ENCODE measurements at regions not wholly inside any gene's neighbourhood (a gene's known extent, or its start where the extent isn't known, plus 50 kb on each side); places are given as distances from the start of the nearest gene placed in this dataset.

DNA sequence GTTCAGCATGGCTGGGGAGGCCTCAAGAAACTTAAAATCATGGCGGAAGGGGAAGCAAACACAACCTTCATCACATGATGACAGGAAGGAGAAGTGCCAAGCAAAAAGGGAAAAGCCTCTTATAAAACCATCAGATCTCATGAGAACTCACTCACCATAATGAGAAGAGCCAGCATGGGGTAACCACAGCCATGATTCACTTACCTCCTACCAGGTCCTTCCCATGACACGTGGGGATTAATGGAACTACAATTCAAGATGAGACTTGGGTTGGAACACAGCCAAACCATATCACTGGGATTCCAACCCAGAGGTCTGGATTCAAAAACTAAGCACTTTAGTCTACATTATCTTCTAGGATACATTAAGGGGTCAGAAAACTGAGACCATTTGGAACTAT is 609.6 kb upstream of the SPANXN1 start:
- no peak for DNase-seq
- TF ChIP-seq, protein P1, sequence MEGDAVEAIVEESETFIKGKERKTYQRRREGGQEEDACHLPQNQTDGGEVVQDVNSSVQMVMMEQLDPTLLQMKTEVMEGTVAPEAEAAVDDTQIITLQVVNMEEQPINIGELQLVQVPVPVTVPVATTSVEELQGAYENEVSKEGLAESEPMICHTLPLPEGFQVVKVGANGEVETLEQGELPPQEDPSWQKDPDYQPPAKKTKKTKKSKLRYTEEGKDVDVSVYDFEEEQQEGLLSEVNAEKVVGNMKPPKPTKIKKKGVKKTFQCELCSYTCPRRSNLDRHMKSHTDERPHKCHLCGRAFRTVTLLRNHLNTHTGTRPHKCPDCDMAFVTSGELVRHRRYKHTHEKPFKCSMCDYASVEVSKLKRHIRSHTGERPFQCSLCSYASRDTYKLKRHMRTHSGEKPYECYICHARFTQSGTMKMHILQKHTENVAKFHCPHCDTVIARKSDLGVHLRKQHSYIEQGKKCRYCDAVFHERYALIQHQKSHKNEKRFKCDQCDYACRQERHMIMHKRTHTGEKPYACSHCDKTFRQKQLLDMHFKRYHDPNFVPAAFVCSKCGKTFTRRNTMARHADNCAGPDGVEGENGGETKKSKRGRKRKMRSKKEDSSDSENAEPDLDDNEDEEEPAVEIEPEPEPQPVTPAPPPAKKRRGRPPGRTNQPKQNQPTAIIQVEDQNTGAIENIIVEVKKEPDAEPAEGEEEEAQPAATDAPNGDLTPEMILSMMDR (IDR thresholded peaks at IDR 0.05) = no peak
- no peaks in the 10 kb centered on the region for H3K4me1 ChIP-seq
- no peaks in the 10 kb centered on the region for H3K36me3 ChIP-seq (ENCODE audit: insufficient read depth in 1 of 2, low read depth in 1 of 2)
- 79 to 96% (median 89%) methylated on average over 2 of the region's 2 CpGs for WGBS, 3 donors
- no peaks in the 10 kb centered on the region for H3K27me3 ChIP-seq (ENCODE audit: insufficient read depth in 3 of 3, low read length in 2 of 3)
- H3K27ac ChIP-seq = no peak overlapping the region
- no peaks in the 10 kb centered on the region for H3K9me3 ChIP-seq
- no peak for ATAC-seq
- intact Hi-C loops (cut with DNase I) = no loop called here
- H3K4me3 ChIP-seq = no peak overlapping the region

DNA sequence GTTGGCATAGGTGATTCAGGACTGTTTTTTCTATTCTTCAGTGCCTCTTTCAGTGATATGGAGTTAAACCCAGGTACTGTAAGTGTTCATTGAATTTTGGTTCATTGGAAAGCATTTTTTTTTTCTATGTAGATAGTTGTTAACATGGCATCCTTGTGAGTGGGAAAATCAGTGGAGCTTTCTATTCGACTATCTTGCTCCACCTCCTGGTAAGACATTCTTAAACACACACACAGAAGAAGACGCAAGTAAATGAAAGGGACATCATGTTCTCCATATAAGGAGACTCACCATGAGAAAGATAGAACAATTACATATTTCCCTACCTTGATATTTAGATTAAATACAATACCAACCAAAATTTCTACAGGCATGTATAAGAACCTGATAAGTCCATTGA is 598.5 kb upstream of the SPANXN1 start:
- H3K27me3 ChIP-seq (ENCODE audit: insufficient read depth in 3 of 3, low read length in 2 of 3) = no peaks in the 10 kb centered on the region
- no peaks in the 10 kb centered on the region for H3K4me1 ChIP-seq
- H3K36me3 ChIP-seq (ENCODE audit: insufficient read depth in 1 of 2, low read depth in 1 of 2) = no peaks in the 10 kb centered on the region
- no peak overlapping the region for H3K27ac ChIP-seq
- intact Hi-C loops (cut with DNase I) = no loop called here
- WGBS, 3 donors = 69 to 76% (median 72%) methylated on average over 2 of the region's 2 CpGs
- TF ChIP-seq, protein P1 (IDR thresholded peaks at IDR 0.05) = no peak
- H3K4me3 ChIP-seq = no peak overlapping the region
- ATAC-seq = no peak
- no peaks in the 10 kb centered on the region for H3K9me3 ChIP-seq
- no peak for DNase-seq

DNA sequence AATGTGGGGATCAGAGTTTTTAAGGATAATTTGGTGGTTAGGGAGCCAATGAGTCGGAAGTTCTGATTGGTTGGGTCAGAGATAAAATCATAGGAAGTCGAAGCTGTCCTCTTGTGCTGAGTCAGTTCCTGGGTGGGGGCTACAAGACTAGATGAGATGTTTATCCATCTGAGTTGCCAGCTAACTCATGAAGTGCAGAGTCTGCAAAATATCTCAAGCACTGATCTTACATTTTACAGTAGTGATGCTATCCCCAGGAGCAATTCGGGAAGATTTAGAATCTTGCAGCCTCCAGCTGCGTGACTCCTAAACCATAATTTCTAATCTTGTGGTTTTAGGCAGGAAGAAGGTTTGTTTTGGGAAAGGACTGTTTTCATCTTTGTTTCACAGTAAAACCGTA is 565.8 kb upstream of the SPANXN1 start:
- H3K4me3 ChIP-seq = no peak overlapping the region
- intact Hi-C loops (cut with DNase I) = no loop called here
- no peaks in the 10 kb centered on the region for H3K4me1 ChIP-seq
- H3K36me3 ChIP-seq (ENCODE audit: insufficient read depth in 1 of 2, low read depth in 1 of 2) = no peaks in the 10 kb centered on the region
- H3K9me3 ChIP-seq = no peaks in the 10 kb centered on the region
- TF ChIP-seq, protein P1 (IDR thresholded peaks at IDR 0.05) = no peak
- 65 to 69% (median 68%) methylated on average over 5 of the region's 5 CpGs for WGBS, 3 donors
- H3K27me3 ChIP-seq (ENCODE audit: insufficient read depth in 3 of 3, low read length in 2 of 3) = no peaks in the 10 kb centered on the region
- no peak for DNase-seq
- H3K27ac ChIP-seq = no peak overlapping the region
- no peak for ATAC-seq

- Histone ChIP-seq H3K4me3 (no peak overlapping the region), H3K36me3 (ENCODE audit: insufficient read depth in 1 of 2, low read depth in 1 of 2) (no peaks in the 10 kb centered on the region), H3K4me1 (no peaks in the 10 kb centered on the region), H3K27me3 (ENCODE audit: insufficient read depth in 3 of 3, low read length in 2 of 3) (no peaks in the 10 kb centered on the region), H3K9me3 (no peaks in the 10 kb centered on the region), H3K27ac (no peak overlapping the region)
- 61 to 71% (median 68%) methylated on average over 4 of the region's 4 CpGs for WGBS, 3 donors
- DNase-seq = no peak
- intact Hi-C loops (cut with DNase I) = no loop called here
- TF ChIP-seq, protein P1 (IDR thresholded peaks at IDR 0.05) = no peak
- no peak for ATAC-seq
Measured at GRCh38 chrX:144683247-144683646, 564.1 kb upstream of the SPANXN1 start.

DNA sequence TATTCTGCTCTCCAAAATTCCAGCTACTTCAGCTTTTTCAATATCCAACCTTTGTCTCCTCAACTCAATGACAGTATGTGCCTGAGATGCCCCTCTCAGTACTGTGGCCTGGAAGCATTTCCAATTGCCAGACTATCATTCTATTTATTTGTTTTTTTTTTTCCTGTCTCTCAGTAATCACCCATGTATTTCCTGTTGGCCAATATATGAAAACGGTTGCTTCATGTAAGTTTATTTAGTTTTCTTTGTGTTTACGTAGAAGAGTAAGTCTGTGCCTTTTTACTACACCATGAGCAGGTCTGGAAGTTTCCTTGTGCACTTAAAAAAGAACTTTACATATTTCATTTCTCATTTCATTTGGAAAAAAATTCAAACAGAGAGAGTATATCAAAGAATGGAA is 537.5 kb upstream of the SPANXN1 start:
- ATAC-seq (no peak), DNase-seq (no peak)
- Histone ChIP-seq H3K27ac (no peak overlapping the region), H3K36me3 (ENCODE audit: insufficient read depth in 1 of 2, low read depth in 1 of 2) (no peaks in the 10 kb centered on the region), H3K4me3 (no peak overlapping the region), H3K27me3 (ENCODE audit: insufficient read depth in 3 of 3, low read length in 2 of 3) (no peaks in the 10 kb centered on the region), H3K4me1 (no peaks in the 10 kb centered on the region), H3K9me3 (no peaks in the 10 kb centered on the region)
- intact Hi-C loops (cut with DNase I) = no loop called here
- TF ChIP-seq, protein P1 (IDR thresholded peaks at IDR 0.05) = no peak
- 58 to 67% (median 62%) methylated on average over 2 of the region's 2 CpGs for WGBS, 3 donors

Measured in psoas muscle (tissue), 7 donors.